HFF-Myc (cell line): ENCODE measurements at regions not wholly inside any gene's neighbourhood (a gene's known extent, or its start where the extent isn't known, plus 50 kb on each side); places are given as distances from the start of the nearest gene placed in this dataset.

ENCODE experiments used
- DNase-seq: peaks from one replicate; pipeline ENCODE4 v3.0.0-alpha.2; 2011; ENCODE audit warnings: low read depth; ENCODE audit errors: extremely low read depth
- H3K4me3 ChIP-seq: replicated peaks from 2 replicates; pipeline ENCODE4 v1.5.1; 2011; ENCODE audit warnings: low read depth, mild to moderate bottlenecking, control low read depth, low read length
- CTCF ChIP-seq: IDR thresholded peaks from 2 replicates; pipeline ENCODE4 v1.5.1; 2012; ENCODE audit warnings: mild to moderate bottlenecking, low read depth, low read length, control low read depth; ENCODE audit errors: missing control alignments

- DNase-seq, result no peak
- TF ChIP-seq CTCF, result no peak
- no peak overlapping the region for H3K4me3 ChIP-seq
These were observed 315.0 kb upstream of the SMIM21 start for GRCh38 chr18:75742516-75742915.

GRCh38 chr18:75739682-75740081 lies 312.2 kb upstream of the SMIM21 start:
- no peak overlapping the region for H3K4me3 ChIP-seq
- no peak for TF ChIP-seq CTCF
- no peak for DNase-seq

GRCh38 chr18:75735291-75735690 lies 307.8 kb upstream of the SMIM21 start:
- no peak for DNase-seq
- no peak overlapping the region for H3K4me3 ChIP-seq
- TF ChIP-seq CTCF, result no peak

GRCh38 chr18:75730249-75730648 lies 302.7 kb upstream of the SMIM21 start:
- no peak for TF ChIP-seq CTCF
- no peak overlapping the region for H3K4me3 ChIP-seq
- no peak for DNase-seq

GRCh38 chr18:75728621-75729020 lies 301.1 kb upstream of the SMIM21 start:
- no peak for TF ChIP-seq CTCF
- no peak for DNase-seq
- no peak overlapping the region for H3K4me3 ChIP-seq

GRCh38 chr18:75727456-75727855 lies 300.0 kb upstream of the SMIM21 start:
- no peak for DNase-seq
- TF ChIP-seq CTCF, result peak; percentile 61
- no peak overlapping the region for H3K4me3 ChIP-seq
